A172 (cell line): ENCODE measurements at regions not wholly inside any gene's neighbourhood (a gene's known extent, or its start where the extent isn't known, plus 50 kb on each side); places are given as distances from the start of the nearest gene placed in this dataset.

Source experiments
- DNase-seq: peaks from one replicate; pipeline ENCODE4 v3.0.0-alpha.2; 2015; ENCODE audit warnings: low spot score

GRCh38 chr9:121598965-121599871, 52.2 kb upstream of the DAB2IP start:
- DNase-seq: no peak

GRCh38 chr9:121599872-121600585, 51.4 kb upstream of the DAB2IP start:
- DNase-seq: no peak

- DNase-seq: no peak
These were observed 50.2 kb upstream of the DAB2IP start for GRCh38 chr9:121601194-121601593.
